ENCODE measurements at regions not wholly inside any gene's neighbourhood (a gene's known extent, or its start where the extent isn't known, plus 50 kb on each side); places are given as distances from the start of the nearest gene placed in this dataset.
A peak's percentile ranks its signal among the peaks of the same experiment; 100 is the strongest.

GRCh38 chr1:37234941-37235418 lies 200.7 kb upstream of the GRIK3 start:
- H3K27ac Mint-ChIP-seq: no peak overlapping the region

GRCh38 chr1:37237948-37238347 lies 203.6 kb upstream of the GRIK3 start:
- no peaks in the 10 kb centered on the region for H3K27me3 Mint-ChIP-seq
- peak; percentile 76 for ATAC-seq

More at GRCh38 chr1:37234941-37235418, 200.7 kb upstream of the GRIK3 start:
- Mint-ChIP-seq H3K27me3 (no peaks in the 10 kb centered on the region), H3K36me3 (peaks cover 5% of the 10 kb centered on the region), H3K4me3 (no peak overlapping the region), H3K4me1 (peaks cover 33% of the 10 kb centered on the region), H3K9me3 (peaks cover 11% of the 10 kb centered on the region)
- no peak for ATAC-seq

GRCh38 chr1:37238364-37239224 lies 204.3 kb upstream of the GRIK3 start:
- Mint-ChIP-seq H3K4me3 (peak overlapping the region; percentile 27), H3K4me1 (peaks cover 33% of the 10 kb centered on the region), H3K36me3 (no peaks in the 10 kb centered on the region), H3K9me3 (peaks cover 6% of the 10 kb centered on the region), H3K27me3 (no peaks in the 10 kb centered on the region), H3K27ac (peak overlapping the region; percentile 45)
- ATAC-seq: no peak

More at GRCh38 chr1:37237948-37238347, 203.6 kb upstream of the GRIK3 start:
- H3K4me3 Mint-ChIP-seq: peak overlapping the region; percentile 27
- H3K9me3 Mint-ChIP-seq: peaks cover 6% of the 10 kb centered on the region
- H3K4me1 Mint-ChIP-seq: peaks cover 33% of the 10 kb centered on the region
- peak overlapping the region; percentile 45 for H3K27ac Mint-ChIP-seq
- no peaks in the 10 kb centered on the region for H3K36me3 Mint-ChIP-seq

GRCh38 chr1:37239225-37239740 lies 205.0 kb upstream of the GRIK3 start:
- Mint-ChIP-seq H3K27ac (no peak overlapping the region), H3K36me3 (no peaks in the 10 kb centered on the region), H3K4me3 (no peak overlapping the region), H3K4me1 (peaks cover 33% of the 10 kb centered on the region), H3K9me3 (peaks cover 6% of the 10 kb centered on the region), H3K27me3 (no peaks in the 10 kb centered on the region)
- ATAC-seq: no peak

DNA sequence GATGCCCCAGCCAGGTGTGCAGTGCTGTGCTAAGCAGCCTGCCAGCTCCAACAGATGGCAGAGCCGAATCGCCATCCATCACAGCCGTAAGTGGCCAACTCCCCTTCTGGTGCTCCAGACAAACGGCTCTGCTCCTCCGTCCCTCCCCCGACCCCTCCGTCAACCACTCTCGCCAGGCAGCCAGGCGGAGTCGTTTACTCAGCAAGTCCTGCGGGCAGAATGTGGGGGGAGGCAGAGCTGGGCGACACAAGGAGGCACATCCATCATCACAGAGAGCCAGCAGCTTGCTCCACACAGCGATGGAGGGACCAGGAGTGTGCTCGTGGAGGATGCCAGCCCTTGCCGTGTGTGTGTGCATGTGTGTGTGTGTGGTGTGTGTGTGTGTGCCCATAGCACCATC lies 206.6 kb upstream of the GRIK3 start:
- H3K27me3 Mint-ChIP-seq: no peaks in the 10 kb centered on the region
- no peaks in the 10 kb centered on the region for H3K36me3 Mint-ChIP-seq
- peaks cover 3% of the 10 kb centered on the region for H3K9me3 Mint-ChIP-seq
- no peak for ATAC-seq
- H3K27ac Mint-ChIP-seq: no peak overlapping the region
- H3K4me1 Mint-ChIP-seq: peaks cover 33% of the 10 kb centered on the region
- H3K4me3 Mint-ChIP-seq: no peak overlapping the region

DNA sequence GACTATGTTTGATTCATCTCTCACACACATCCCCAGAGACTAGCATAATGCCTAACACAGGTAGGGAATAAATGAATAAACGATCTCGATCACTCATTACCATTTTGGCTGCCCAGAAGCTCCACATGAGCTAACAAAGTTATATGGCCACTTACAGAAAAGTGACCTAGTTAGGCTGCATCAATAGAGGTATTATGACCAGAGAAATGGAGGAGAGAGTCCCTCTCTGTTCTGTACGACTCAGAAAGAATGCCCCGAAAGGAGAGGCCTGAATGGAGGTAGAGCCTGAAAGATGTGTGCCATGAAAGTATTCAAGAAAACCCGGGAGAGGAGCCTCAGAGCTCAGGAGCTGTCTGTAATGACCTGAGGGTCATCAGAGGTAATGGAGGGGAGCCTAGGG lies 208.2 kb upstream of the GRIK3 start:
- Mint-ChIP-seq H3K9me3 (no peaks in the 10 kb centered on the region), H3K27ac (no peak overlapping the region), H3K36me3 (no peaks in the 10 kb centered on the region), H3K4me1 (peaks cover 22% of the 10 kb centered on the region), H3K27me3 (no peaks in the 10 kb centered on the region), H3K4me3 (no peak overlapping the region)
- no peak for ATAC-seq

- Mint-ChIP-seq H3K27ac (no peak overlapping the region), H3K4me1 (peaks cover 13% of the 10 kb centered on the region), H3K4me3 (no peak overlapping the region), H3K36me3 (no peaks in the 10 kb centered on the region), H3K9me3 (no peaks in the 10 kb centered on the region), H3K27me3 (no peaks in the 10 kb centered on the region)
- no peak for ATAC-seq
Measured at GRCh38 chr1:37243368-37244082, 209.2 kb upstream of the GRIK3 start.

GRCh38 chr1:37244083-37244480 lies 209.8 kb upstream of the GRIK3 start:
- no peak for ATAC-seq
- H3K4me3 Mint-ChIP-seq: no peak overlapping the region
- H3K27me3 Mint-ChIP-seq: no peaks in the 10 kb centered on the region
- no peaks in the 10 kb centered on the region for H3K9me3 Mint-ChIP-seq
- H3K27ac Mint-ChIP-seq: no peak overlapping the region
- peaks cover 8% of the 10 kb centered on the region for H3K4me1 Mint-ChIP-seq
- no peaks in the 10 kb centered on the region for H3K36me3 Mint-ChIP-seq

DNA sequence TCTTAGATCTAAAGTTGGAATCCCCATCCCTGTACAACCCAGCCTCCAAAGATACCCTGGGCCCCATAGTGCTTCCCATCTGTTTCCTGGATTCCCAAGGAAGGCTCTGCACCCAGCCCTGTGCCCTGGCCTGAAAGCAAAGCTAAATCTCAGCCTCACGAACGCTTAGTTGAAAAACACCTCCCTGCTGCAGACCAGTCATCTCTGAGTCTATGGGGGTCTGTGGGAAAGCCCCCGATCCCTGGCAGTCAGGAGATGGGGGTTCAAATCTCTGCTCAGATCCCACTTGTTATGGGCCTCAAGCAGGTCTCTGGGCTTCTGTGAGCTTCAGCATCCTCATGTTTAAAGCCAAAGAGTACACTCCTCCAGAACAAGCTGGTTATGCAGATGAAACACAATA lies 210.5 kb upstream of the GRIK3 start:
- Mint-ChIP-seq H3K4me1 (peaks cover under 1% of the 10 kb centered on the region), H3K9me3 (no peaks in the 10 kb centered on the region), H3K4me3 (no peak overlapping the region), H3K27me3 (peaks cover 5% of the 10 kb centered on the region), H3K36me3 (no peaks in the 10 kb centered on the region), H3K27ac (no peak overlapping the region)
- no peak for ATAC-seq

GRCh38 chr1:37246631-37247030 lies 212.3 kb upstream of the GRIK3 start:
- Mint-ChIP-seq H3K27ac (no peak overlapping the region), H3K4me3 (no peak overlapping the region), H3K36me3 (no peaks in the 10 kb centered on the region), H3K9me3 (no peaks in the 10 kb centered on the region), H3K4me1 (no peaks in the 10 kb centered on the region), H3K27me3 (peaks cover 7% of the 10 kb centered on the region)
- ATAC-seq: no peak

GRCh38 chr1:37250371-37250770 lies 216.1 kb upstream of the GRIK3 start:
- no peaks in the 10 kb centered on the region for H3K4me1 Mint-ChIP-seq
- H3K36me3 Mint-ChIP-seq: no peaks in the 10 kb centered on the region
- no peak overlapping the region for H3K27ac Mint-ChIP-seq
- H3K9me3 Mint-ChIP-seq: no peaks in the 10 kb centered on the region
- no peak for ATAC-seq
- H3K27me3 Mint-ChIP-seq: peaks cover 14% of the 10 kb centered on the region
- no peak overlapping the region for H3K4me3 Mint-ChIP-seq

DNA sequence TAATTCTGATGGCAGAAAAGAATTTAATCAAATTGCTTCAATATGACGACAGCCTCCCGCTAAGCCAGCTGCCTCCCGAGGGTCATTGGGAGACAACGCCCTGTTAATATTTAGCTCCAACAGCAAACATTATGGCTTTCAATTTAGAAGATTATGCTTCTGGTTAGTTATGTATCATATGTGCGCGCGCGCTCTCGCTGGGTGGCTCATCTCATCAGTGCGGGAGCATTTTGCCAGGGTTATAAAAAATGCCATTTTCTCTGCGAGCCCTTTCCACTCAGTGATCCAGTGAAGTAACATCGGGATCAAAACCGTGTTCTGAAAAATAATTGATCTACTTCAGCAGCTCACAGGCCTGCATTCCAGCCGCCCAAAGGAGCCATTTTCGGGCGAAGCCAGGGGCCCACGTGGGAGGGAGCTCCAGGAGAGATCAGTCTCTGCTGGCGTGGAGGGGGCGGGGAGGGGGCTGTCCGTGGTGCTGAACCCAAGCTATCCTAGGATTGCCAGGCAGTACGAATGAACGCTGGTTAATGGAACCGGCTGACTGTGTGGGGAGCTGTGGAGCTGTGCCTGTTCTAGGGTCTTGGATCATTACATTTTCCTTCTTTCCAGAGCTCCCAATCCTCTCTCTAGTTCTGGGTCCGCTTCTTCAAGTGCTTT lies 219.1 kb upstream of the ZC3H12A start:
- Mint-ChIP-seq H3K9me3 (peaks cover 5% of the 10 kb centered on the region), H3K4me1 (peaks cover 9% of the 10 kb centered on the region), H3K36me3 (no peaks in the 10 kb centered on the region), H3K27ac (no peak overlapping the region), H3K27me3 (peaks cover 51% of the 10 kb centered on the region), H3K4me3 (no peak overlapping the region)
- ATAC-seq: no peak

DNA sequence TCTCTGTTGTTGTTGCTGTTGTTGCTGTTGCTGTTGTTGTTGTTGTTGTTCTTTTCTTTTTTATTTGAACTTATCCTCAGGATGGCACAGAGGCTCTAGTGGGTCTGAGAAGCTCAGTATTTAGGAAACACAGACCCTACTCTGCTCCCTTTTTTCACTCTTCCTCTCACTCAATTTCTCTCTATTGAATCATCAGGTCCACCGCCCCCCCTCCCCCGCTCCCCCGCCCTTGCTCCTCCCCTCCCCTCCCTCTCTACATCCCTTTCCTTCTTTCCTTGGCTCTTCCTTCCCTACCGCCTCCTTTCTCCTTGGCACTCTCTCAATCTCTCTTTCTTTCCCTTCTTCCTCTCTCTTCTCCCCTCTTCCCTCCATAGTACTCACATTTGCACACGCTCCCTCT lies 218.5 kb upstream of the ZC3H12A start:
- Mint-ChIP-seq H3K27me3 (peaks cover 51% of the 10 kb centered on the region), H3K27ac (no peak overlapping the region), H3K36me3 (no peaks in the 10 kb centered on the region), H3K4me3 (no peak overlapping the region), H3K4me1 (peaks cover 9% of the 10 kb centered on the region), H3K9me3 (peaks cover 5% of the 10 kb centered on the region)
- no peak for ATAC-seq

GRCh38 chr1:37257646-37258045 lies 216.7 kb upstream of the ZC3H12A start:
- Mint-ChIP-seq H3K9me3 (peaks cover 5% of the 10 kb centered on the region), H3K4me3 (no peak overlapping the region), H3K36me3 (no peaks in the 10 kb centered on the region), H3K27me3 (peaks cover 62% of the 10 kb centered on the region), H3K4me1 (peaks cover 9% of the 10 kb centered on the region), H3K27ac (no peak overlapping the region)
- no peak for ATAC-seq

- no peak for ATAC-seq
- Mint-ChIP-seq H3K36me3 (no peaks in the 10 kb centered on the region), H3K9me3 (peaks cover 5% of the 10 kb centered on the region), H3K4me1 (peaks cover 9% of the 10 kb centered on the region), H3K27me3 (peaks cover 62% of the 10 kb centered on the region), H3K4me3 (no peak overlapping the region), H3K27ac (no peak overlapping the region)
Measured at GRCh38 chr1:37258068-37258467, 216.3 kb upstream of the ZC3H12A start.
